Activated CD4-positive, alpha-beta T cell treated with anti-CD3 and anti-CD28 coated beads, Interleukin-2, Interleukin-4, amounts not matched to agents 100 ng/mL and 50 ng/mL, durations not matched to agents 16 hours and 8 hours (primary cell): ENCODE measurements at regions not wholly inside any gene's neighbourhood (a gene's known extent, or its start where the extent isn't known, plus 50 kb on each side); places are given as distances from the start of the nearest gene placed in this dataset.

Experiments used
- DNase-seq: peaks from one replicate; pipeline ENCODE4 v3.0.0-alpha.2; 2020; ENCODE audit warnings: low spot score

DNA sequence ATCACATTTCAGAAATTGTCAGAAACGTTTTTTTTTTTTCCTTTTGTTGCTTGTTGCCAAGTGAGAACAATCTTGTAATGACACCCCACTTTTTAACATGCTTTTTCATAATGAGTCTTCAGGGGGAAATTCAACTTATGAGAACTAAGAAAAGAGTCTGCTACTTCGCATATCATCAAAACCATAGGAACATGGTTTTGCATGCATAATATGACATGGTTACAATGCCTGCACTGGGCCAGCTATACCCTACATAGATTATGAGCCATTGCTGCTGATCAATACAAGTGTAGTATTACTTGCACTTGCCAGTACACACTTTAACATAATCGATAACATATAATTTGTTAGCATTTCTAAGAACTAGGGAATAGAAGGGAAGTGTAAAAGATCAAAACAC, 191.0 kb upstream of the NBEA start:
- DNase-seq = no peak

DNA sequence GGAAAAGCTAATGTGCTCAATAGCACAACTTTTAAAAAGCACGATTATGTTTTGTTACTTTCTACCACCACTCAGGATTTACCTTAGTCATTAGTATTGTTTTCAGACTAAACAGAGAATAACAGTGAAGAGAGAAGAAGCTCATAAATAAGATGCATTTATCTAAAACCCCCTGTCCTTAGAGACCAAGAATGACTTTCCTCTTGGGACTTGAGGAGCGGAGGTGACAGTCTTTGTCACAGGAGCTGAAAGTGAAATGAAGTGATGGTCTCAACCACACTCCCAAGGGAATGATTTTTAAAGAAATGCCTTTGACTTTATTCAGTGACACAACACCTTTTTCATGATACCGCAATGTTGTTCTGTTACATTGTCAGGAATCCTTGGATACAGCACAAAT, 190.6 kb upstream of the NBEA start:
- no peak for DNase-seq

GRCh38 chr13:34752283-34752960, 189.6 kb upstream of the NBEA start:
- no peak for DNase-seq

DNA sequence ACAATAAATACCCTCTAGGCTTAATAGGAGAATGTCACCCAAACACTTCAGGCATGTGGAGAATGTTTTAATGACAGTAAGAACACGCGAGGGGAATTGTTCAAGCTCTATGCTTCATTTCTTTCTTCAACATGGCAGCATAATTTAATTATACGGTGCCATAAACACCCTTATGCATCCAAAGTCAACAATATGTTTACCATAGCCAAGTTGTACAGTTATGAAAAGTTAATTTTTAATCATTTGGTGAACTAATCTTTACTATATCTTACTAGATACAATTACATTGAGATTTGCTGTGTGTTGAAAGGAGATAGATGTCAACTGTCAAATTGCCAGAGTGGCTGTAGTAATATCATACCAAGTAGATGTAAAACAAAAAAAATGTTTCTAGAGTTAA, 185.9 kb upstream of the NBEA start:
- DNase-seq = no peak

GRCh38 chr13:34756572-34756971, 185.5 kb upstream of the NBEA start:
- no peak for DNase-seq

- DNase-seq = no peak
Observed at GRCh38 chr13:34757441-34757840, 184.6 kb upstream of the NBEA start.

GRCh38 chr13:34758628-34759027, 183.4 kb upstream of the NBEA start:
- no peak for DNase-seq

DNA sequence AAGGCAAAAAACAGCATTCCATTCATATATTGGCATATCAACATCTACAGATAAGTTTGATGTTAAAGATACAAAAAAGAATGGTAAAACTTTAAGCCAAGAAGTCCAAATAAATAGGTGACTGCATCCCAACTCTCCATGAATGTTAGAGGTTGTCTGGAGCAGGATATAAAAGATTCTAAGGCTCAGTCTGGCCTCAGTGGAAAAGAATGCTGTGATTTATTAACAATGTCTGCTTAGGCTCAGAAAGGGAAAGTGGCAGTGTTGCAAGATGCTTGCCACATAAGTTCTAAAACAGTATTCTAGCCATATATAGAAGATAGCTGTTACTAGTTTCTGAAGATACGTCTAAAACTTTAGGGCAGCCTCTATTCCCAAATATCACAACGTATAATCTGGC, 179.8 kb upstream of the NBEA start:
- DNase-seq = no peak

DNA sequence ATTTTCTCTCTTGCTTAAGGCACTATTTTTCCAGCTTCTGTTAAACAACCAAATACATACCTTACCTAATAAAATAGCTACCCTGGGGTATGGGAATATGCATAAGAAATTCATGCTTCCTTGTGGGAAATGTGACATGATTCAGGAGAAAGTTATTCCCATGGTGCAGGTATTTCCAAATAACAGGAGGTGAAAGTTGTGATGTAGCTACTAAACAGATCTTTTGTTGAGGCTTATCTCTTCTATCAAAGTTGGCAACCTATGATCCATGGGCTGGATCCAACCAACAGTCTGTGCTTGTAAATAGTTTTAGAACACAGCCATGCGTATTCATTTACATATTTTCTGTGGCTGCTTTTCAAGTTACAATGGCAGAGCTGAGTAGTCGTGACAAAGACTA, 177.8 kb upstream of the NBEA start:
- DNase-seq = no peak

DNA sequence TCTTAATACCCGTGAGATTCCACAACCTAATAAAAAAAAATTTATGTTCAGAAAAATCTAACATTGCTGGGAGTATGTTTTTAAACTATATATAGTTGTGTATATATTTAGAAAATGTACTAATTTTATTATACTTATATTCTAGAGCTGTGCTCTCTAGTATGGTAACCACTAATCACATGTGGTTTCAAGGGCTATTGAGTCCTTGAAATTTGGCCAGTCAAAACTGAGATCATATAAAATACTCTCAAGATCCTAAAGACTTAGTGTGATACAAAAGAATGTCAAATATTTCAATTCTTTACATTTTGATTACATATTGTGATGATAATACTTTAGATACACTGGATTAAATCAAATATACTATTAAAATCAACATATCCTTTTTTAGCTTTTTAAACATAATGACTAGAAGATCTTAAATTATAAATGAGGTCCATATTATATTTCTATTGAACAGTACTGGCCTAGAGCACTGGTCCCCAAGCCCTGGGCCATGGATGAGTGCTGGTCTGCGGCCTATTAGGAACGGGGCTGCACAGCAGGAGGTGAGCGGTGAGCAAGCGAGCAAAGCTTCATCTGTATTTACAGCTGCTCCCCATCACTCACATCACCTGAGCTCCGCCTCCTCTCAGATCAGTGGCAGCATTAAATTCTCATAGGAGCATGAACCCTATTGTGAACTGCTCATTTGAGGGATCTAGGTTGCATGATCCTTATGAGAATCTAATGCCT, 176.5 kb upstream of the NBEA start:
- no peak for DNase-seq

DNA sequence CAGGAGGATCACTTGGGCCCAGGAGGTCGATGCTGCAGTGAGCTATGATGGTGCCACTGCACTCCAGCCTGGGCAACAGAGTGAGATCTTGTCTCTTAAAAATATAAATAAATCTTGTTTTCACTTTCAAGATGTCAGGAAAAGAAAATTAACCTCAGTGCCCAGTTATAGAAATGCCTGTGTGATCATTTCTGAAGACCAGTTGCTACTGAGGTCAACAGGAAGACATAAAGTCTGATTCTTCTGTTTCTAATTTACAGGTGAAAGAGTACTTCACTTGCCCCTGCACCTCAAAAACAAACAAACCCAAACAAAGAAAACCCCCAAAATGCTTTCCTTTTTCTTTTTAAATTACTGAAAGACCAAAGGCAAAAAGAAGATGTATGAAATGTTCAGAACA, 174.3 kb upstream of the NBEA start:
- no peak for DNase-seq

- no peak for DNase-seq
Observed at GRCh38 chr13:34772206-34772605, 169.9 kb upstream of the NBEA start.

DNA sequence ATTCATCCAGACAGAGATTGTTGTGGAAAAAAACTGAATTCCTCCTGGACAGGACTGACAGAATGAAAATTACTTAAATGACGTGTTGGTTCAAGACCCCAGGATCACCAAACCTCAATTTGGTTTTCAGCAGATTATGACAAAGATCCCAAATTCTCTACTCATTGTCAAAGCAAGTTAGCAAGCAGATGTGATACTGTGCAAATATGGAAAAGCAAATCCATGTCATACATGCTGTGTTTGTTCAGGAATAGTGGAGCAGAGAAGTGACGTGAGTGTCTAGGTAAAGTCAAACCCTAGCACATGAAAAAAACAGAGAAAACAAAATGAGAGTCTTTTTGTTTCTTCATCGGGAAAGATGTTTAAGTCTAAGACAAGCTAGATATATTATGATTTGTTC, 169.2 kb upstream of the NBEA start:
- DNase-seq = no peak

GRCh38 chr13:34776390-34776981, 165.6 kb upstream of the NBEA start:
- no peak for DNase-seq

DNA sequence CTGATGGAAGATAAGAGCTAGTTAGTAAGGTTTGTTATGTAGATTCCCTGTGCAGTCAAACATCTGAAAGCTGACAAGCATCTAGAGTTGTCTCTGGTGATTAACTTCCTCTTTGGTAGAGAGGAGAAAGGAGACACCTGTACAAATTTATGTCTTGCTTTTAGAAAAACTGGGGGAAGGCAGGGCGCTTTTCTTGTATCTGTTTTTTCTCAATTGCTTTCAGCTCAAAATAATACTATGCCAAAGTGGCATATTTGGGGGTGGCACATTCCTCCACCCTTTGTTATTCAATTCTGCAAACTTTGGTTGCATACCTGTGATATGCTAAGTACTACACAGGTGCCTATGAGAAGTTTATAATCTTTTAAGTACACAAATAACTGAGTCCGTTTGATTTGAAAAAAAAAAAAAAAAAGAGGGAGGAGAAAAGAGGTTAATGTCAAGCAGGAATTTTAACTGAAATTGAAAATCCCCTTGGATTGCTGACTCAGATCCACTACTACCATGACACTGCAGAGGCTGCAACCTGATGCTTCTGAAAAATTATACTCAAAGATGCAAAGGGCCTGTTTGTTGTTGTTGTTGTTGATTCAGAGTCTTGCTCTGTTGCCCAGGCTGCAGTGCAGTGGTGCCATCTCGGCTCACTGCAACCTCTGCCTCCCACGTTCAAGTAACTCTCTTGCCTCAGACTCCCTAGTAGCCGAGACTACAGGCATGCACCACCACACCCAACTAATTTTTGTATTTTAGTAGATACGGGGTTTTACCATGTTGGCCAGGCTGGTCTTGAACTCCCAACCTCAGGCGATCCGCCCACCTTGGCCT, 164.8 kb upstream of the NBEA start:
- no peak for DNase-seq

DNA sequence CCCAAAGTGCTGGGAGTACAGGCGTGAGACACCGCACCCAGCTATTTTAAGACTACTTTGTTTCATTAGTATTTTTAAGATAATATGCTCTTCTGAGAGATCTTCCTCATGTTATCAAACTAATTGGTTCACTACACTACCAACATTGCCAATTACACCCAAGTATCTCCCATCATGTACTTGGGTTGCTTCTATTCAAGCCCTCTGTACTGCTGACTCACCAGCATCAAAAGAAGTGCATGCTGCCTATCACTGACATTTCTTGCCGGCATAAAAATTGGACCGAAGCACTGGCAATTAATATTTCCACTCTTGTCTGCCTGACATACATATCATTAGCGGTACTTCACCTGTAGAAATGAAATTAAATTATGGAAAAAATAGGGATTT, 164.2 kb upstream of the NBEA start:
- DNase-seq = no peak

DNA sequence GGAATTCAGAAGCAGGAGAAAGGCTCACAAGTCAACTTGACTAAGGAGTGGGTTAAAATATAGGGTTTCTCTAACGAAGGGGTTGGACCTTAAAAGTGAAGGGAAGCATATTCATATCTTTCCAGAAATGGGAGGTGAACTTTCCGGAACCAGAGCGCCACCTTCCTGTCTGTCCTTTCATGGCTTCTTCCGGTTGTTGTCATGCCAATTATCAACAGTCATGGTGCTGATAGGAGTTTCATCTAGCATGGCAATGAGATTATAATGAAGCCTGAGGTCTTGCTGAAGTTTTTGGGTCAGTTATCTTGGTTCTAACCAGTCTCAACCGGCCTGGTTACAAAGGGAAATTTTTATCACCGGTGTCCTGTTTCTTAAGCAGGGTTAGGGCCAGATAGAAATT, 162.9 kb upstream of the NBEA start:
- DNase-seq = no peak

GRCh38 chr13:34793301-34793700, 148.8 kb upstream of the NBEA start:
- DNase-seq = no peak

- no peak for DNase-seq
Observed at GRCh38 chr13:34803756-34804155, 138.3 kb upstream of the NBEA start.

- DNase-seq = no peak
Observed at GRCh38 chr13:34805347-34805746, 136.7 kb upstream of the NBEA start.

- no peak for DNase-seq
Observed at GRCh38 chr13:34808649-34809048, 133.4 kb upstream of the NBEA start.

DNA sequence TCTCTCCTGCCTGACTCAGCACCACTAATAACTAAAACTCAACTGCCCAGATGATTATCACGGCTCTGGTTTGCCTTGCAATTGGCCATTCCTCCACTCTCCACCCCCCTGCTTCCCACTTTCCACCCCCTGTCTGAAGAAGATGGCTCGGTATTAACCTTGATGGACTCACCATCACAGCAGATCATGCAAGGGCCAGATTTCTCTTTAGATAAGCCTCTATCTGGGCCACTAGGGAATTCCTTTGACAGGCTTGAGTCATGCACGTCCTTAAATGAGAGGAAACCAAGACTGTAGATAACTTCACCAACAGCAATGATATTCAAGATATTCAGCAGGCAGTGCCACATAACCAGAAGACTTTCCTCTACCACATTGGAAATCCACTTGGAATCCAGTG, 131.1 kb upstream of the NBEA start:
- DNase-seq = no peak

- DNase-seq = no peak
Observed at GRCh38 chr13:34815526-34815925, 126.5 kb upstream of the NBEA start.
